Stimulated activated CD4-positive, alpha-beta T cell treated with anti-CD3 and anti-CD28 coated beads, Interleukin-1b, Interleukin-23, amount 100 ng/mL, for 4 hours (primary cell): ENCODE measurements at regions not wholly inside any gene's neighbourhood (a gene's known extent, or its start where the extent isn't known, plus 50 kb on each side); places are given as distances from the start of the nearest gene placed in this dataset.

Experiments
- DNase-seq, 2 donors: peaks; one replicate each; pipeline ENCODE4 v3.0.0-alpha.2; 2020; ENCODE audit warnings: low read depth in 2 of 2

DNA sequence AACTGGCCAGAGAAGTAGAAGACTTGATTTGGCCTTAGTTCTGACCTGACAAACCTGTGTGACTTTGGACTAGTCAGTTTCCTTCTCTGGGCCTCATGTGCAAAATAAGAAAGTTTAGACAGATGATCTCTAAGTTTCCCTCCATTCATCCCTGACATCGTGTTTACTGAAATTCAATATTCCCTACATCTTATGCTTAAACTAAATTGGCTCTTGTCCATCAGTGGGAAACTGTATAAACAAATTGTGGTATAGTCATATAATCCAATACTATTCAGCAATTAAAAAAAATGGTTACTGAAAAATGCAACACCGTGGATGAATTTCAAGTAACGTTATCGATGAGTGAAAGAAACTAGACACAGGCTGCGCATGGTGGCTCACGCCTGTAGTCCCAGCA lies 64.4 kb upstream of the HRH1 start:
- DNase-seq: no peak

GRCh38 chr3:11090551-11090950 lies 63.7 kb upstream of the HRH1 start:
- no peak for DNase-seq

DNA sequence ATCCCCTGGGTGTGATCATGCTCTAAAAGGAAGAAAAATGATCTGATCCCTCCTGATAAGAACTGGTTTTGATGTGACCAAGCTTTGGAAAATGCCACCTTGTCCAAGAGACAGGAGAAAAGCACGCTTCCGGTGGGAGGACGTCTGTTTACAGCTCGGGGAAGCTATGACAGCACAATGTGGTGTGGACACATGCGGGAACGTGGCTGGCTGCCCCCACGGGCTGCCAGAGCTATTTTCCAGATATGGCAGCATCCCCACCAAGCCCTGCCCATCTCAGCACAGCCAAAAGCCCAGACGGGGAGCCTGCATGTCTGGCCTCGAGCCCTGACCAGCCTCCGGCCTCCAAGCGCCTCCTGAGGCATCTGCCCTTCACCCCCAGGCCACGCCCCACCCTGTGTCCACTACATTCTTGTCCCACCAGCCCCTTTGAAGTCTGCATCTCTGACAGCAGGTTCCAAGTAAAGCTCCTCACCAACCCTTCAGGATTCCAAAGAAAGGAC lies 63.2 kb upstream of the HRH1 start:
- no peak for DNase-seq

- DNase-seq: no peak
These were observed 62.5 kb upstream of the HRH1 start for GRCh38 chr3:11091791-11092190.

DNA sequence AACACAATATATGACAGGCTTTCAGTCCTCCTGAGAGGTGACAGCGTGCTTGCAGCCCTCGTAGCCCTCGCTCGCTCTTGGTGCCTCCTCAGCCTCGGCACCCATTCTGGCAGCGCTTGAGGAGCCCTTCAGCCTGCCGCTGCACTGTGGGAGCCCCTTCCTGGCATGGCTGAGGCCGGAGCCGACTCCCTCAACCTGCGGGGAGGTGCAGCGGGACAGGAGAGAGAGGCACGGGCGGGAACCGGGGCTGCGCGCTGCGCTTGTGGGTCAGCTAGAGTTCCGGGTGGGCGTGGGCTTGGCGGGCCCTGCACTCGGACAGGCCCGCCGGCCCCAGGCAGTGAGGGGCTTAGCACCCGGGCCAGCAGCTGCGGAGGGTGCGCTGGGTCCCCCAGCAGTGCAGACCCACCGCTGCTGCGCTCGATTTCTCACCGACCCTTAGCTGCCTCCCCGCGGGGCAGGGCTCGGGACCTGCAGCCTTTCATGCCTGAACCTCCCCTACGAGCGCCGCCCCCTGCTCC lies 60.4 kb upstream of the HRH1 start:
- no peak for DNase-seq

- no peak for DNase-seq
These were observed 58.4 kb upstream of the HRH1 start for GRCh38 chr3:11095932-11096265.

DNA sequence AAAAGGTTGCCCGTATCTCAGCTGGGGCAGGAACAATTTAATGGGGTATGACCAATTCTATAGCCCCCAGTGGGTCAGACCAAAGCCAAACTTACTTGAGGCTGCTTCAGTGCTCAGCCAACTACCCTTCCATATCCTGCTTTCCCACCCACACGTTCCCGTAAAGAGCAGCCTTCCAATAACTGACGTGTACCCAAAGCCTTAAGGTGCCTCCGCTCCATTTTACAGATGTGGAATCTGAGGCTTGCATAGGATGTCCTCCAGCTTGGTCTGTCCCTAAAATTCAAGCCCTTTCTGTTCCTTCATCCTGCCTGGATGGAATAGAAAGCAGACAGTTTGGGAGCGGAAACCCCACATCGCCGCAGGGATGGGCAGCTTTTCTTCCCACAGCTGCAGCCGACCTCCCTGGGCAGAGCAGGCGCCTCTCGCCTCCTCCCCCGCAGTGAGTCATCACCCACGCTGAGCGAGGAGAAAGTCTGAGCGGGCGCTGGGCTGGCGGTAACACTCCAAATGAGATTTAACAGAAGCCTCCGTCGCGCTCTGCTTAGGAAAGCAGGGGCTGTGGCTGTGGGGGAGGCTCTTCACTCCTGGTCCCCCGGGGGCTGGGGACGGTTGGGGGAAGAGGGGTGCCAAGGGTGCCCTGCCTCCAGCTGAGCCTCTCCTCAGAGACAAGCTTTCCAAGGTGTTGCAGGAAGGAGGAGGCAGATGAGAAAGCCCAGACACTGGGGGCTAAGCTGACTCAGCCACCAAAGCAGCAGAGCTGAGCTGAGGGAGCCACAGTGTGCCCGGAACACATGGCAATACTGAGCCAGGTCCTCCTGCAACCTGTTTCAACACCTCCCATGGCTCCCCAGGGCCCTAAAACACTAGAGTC lies 57.8 kb upstream of the HRH1 start:
- peak; percentile 41 to 66 for DNase-seq

DNA sequence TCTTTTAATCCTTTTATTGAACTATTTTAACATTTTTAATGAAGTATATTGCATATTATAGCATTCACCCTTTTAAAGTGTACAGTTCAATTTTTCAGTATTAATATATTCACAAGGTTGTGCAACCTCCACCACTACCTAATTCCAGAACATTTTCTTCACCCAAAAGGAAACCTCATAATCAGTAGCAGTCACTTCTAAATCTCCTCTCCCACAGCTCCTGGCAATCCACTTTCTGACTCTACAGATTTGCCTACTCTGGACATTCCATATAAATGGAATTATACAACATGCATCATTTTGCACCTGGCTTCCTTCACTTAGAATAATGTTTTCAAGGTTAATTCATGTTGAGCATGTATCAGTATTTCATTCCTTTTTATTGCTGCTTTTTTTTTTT lies 55.0 kb upstream of the HRH1 start:
- no peak for DNase-seq
